K562 (cell line): ENCODE measurements at regions not wholly inside any gene's neighbourhood (a gene's known extent, or its start where the extent isn't known, plus 50 kb on each side); places are given as distances from the start of the nearest gene placed in this dataset.

ENCODE experiments used
- ATAC-seq: fragments of 200-7000 bp; cut with Tn5 transposase; 3 replicates; pipeline ENCODE4 v1.9.1; 2020; ENCODE audit warnings: moderate library complexity
- BruUV-seq: library from RNA; stranded (reverse); fragments of 400-500 nt; replicated peaks from 2 replicates; lab custom pipeline; 2021; lab: Mats Ljungman, UMichigan
- CTCF ChIA-PET: fragments of 300-600 bp; formaldehyde crosslinking; extraction: SDS; loops from one replicate; lab custom pipeline; 2021; ENCODE audit warnings: low intra/inter-chr PET ratio; lab: Yijun Ruan, JAX
- POLR2A ChIA-PET: fragments of 300-600, 350-650 bp; sonication (Branson Sonifier 250); formaldehyde crosslinking; extraction: SDS; loops from one replicate; lab custom pipeline; 2021; ENCODE audit warnings: antibody characterized with exemption, inconsistent platforms; lab: Yijun Ruan, JAX
- DNase-seq, 4 experiments: peaks; one replicate each; pipeline versions ENCODE4 v3.0.0 to v3.0.0-alpha.2; 2011 to 2018; ENCODE audit warnings: low spot score in 3 of 4, mixed read lengths in 3 of 4; ENCODE audit errors: extremely low read depth in 1 of 4
- FAIRE-seq: peaks from 2 replicates; lab custom pipeline; 2011; peaks lifted over from hg19 to GRCh38; lab: Jason Lieb, UNC
- H2AFZ ChIP-seq: 2 replicates; pipeline ENCODE4 v1.6.0; 2011; ENCODE audit warnings: low read depth, low read length, control low read depth, inconsistent platforms
- H3K27ac ChIP-seq: fragments of 200-600 bp; 3 replicates; pipeline ENCODE4 v1.8.0; 2011; ENCODE audit warnings: low read depth, mild to moderate bottlenecking, control low read depth, inconsistent platforms, low read length, moderate library complexity, mixed read lengths; ENCODE audit errors: extremely low read depth
- H3K27me3 ChIP-seq, 2 experiments: fragments of 300-600 bp in 1 of 2; 2 replicates in 1 of 2; 3 replicates in 1 of 2; pipeline versions ENCODE4 v1.6.0 to v1.8.0; 2011; ENCODE audit warnings: inconsistent platforms in 2 of 2, low read length in 2 of 2, mild to moderate bottlenecking in 1 of 2, mixed read lengths in 1 of 2, moderate library complexity in 1 of 2; ENCODE audit not compliant: control insufficient read depth in 2 of 2, insufficient read depth in 2 of 2
- H3K36me3 ChIP-seq: fragments of 300-600 bp; 3 replicates; pipeline ENCODE4 v1.8.0; 2011; ENCODE audit warnings: mild to moderate bottlenecking, low read length, inconsistent platforms; ENCODE audit not compliant: control insufficient read depth, insufficient read depth
- H3K4me1 ChIP-seq, 2 experiments: fragments of 200-600 bp in 1 of 2; replicated peaks in 1 of 2; 2 replicates in 1 of 2; 3 replicates in 1 of 2; pipeline versions ENCODE4 v1.5.1 to v1.8.0; 2011; ENCODE audit warnings: inconsistent platforms in 2 of 2, low read length in 2 of 2, mild to moderate bottlenecking in 1 of 2, mixed read lengths in 1 of 2, moderate library complexity in 1 of 2; ENCODE audit not compliant: control insufficient read depth in 2 of 2, insufficient read depth in 2 of 2
- H3K4me2 ChIP-seq: 2 replicates; pipeline ENCODE4 v1.6.1; 2011; ENCODE audit warnings: low read length, control low read depth, inconsistent platforms, mixed read lengths; ENCODE audit not compliant: insufficient read depth
- H3K4me3 ChIP-seq: fragments of 200-600 bp; sonication (generic), shearing (Covaris generic); 2 replicates; pipeline ENCODE4 v1.5.1; 2016; ENCODE audit warnings: control low read depth, inconsistent platforms
- H3K79me2 ChIP-seq: fragments of 200-600 bp; 3 replicates; pipeline ENCODE4 v1.8.0; 2011; ENCODE audit warnings: low read length, inconsistent platforms; ENCODE audit not compliant: control insufficient read depth, insufficient read depth
- H3K9ac ChIP-seq, 2 experiments: 2 replicates each; pipeline versions ENCODE4 v1.6.0 to v1.6.1; 2011; ENCODE audit warnings: low read depth in 2 of 2, low read length in 2 of 2, control low read depth in 1 of 2, inconsistent platforms in 1 of 2, mild to moderate bottlenecking in 1 of 2, mixed read lengths in 1 of 2; ENCODE audit not compliant: insufficient read depth in 1 of 2
- H3K9me1 ChIP-seq: one replicate; pipeline ENCODE4 v1.6.0; 2011; ENCODE audit warnings: inconsistent platforms, mild to moderate bottlenecking, low read length, moderate library complexity; ENCODE audit not compliant: control insufficient read depth, insufficient read depth
- H3K9me3 ChIP-seq: replicated peaks from 2 replicates; pipeline ENCODE4 v1.5.1; 2011; ENCODE audit warnings: low read depth, low read length, inconsistent platforms; ENCODE audit not compliant: control insufficient read depth, insufficient read depth
- H4K20me1 ChIP-seq: replicated peaks from 2 replicates; pipeline ENCODE4 v1.6.1; 2011; ENCODE audit warnings: low read length, inconsistent platforms, mixed read lengths; ENCODE audit not compliant: control insufficient read depth, insufficient read depth
- ARID1B ChIP-seq: fragments of 450-650 bp; IDR thresholded peaks from 2 replicates; pipeline ENCODE4 v1.6.1; 2016; ENCODE audit warnings: antibody characterized with exemption, mild to moderate bottlenecking, inconsistent platforms
- DDX20 ChIP-seq: fragments of 450-650 bp; IDR thresholded peaks from 2 replicates; pipeline ENCODE4 v1.6.1; 2016; ENCODE audit warnings: missing genetic modification characterization, low read depth, mild to moderate bottlenecking, missing compliant biosample characterization, moderate library complexity
- FOSL1 ChIP-seq: fragments of 200-800 bp; sonication (Bioruptor generic); conservative IDR thresholded peaks from 2 replicates; pipeline ENCODE4 v1.6.1; 2016; ENCODE audit warnings: missing genetic modification characterization, missing compliant biosample characterization
- FOXA3 ChIP-seq, 2 experiments: fragments of 450-650 bp in 1 of 2; sonication (generic) in 1 of 2; formaldehyde crosslinking; IDR thresholded peaks in 1 of 2; conservative IDR thresholded peaks in 1 of 2; 2 replicates each; pipeline versions ENCODE4 v1.4.0 to v1.8.0; 2020 to 2022; ENCODE audit warnings: mild to moderate bottlenecking in 2 of 2, missing genetic modification reagents in 1 of 2
- JUND ChIP-seq, 2 experiments: IDR thresholded peaks; 2 replicates in 1 of 2; 3 replicates in 1 of 2; pipeline ENCODE4 v1.6.1; 2011; ENCODE audit warnings: borderline replicate concordance in 2 of 2, low read depth in 2 of 2, low read length in 2 of 2, improper control_type of control experiment in 1 of 2, missing biosample characterization in 1 of 2, missing genetic modification characterization in 1 of 2, missing genetic modification reagents in 1 of 2
- MAFG ChIP-seq: fragments of 450-650 bp; conservative IDR thresholded peaks from 2 replicates; pipeline ENCODE4 v1.6.1; 2016; ENCODE audit warnings: missing genetic modification characterization, missing compliant biosample characterization
- NFE2 ChIP-seq: IDR thresholded peaks from 2 replicates; pipeline ENCODE4 v1.6.1; 2014; ENCODE audit warnings: antibody characterized with exemption, low read depth
- RHOXF2B ChIP-seq: fragments of 250-450 bp; sonication (Bioruptor Pico); conservative IDR thresholded peaks from 2 replicates; pipeline ENCODE4 v1.5.1; 2021
- SLC30A9 ChIP-seq: fragments of 250-450 bp; sonication (Bioruptor Pico); IDR thresholded peaks from 2 replicates; pipeline ENCODE4 v1.8.0; 2022; ENCODE audit warnings: mild to moderate bottlenecking, moderate library complexity
- SMARCE1 ChIP-seq: fragments of 450-650 bp; IDR thresholded peaks from 2 replicates; pipeline ENCODE4 v1.7.1; 2016; ENCODE audit warnings: mild to moderate bottlenecking
- ZNF79 ChIP-seq: fragments of 250-450 bp; sonication (Bioruptor Pico); IDR thresholded peaks from 2 replicates; pipeline ENCODE4 v1.4.0; 2020; ENCODE audit warnings: low read depth, mild to moderate bottlenecking, moderate library complexity
- in situ Hi-C: fragments of 300-500 bp; cut with MboI; formaldehyde crosslinking; loops from 4 replicates; pipeline ENCODE4 v1.15.0; 2018; ENCODE audit warnings: inconsistent platforms, mixed read lengths
- intact Hi-C: fragments of 100-400 bp; cut with micrococcal nuclease; formaldehyde crosslinking; loops from 2 replicates; pipeline ENCODE4 v1.14.2; 2022
- TF ChIP-seq, protein P1 (sequence below): fragments of 250-450 bp; sonication (Bioruptor Pico); IDR thresholded peaks from 2 replicates; pipeline ENCODE4 v1.5.1; 2021; ENCODE audit warnings: mild to moderate bottlenecking
- TF ChIP-seq, protein P2 (sequence below): sonication (generic); formaldehyde crosslinking; IDR thresholded peaks from 2 replicates; pipeline ENCODE4 v1.8.0; 2022; ENCODE audit warnings: mild to moderate bottlenecking, missing genetic modification reagents
- TF ChIP-seq, protein P3 (sequence below): fragments of 250-450 bp; sonication (Bioruptor Pico); IDR thresholded peaks from 2 replicates; pipeline ENCODE4 v1.8.0; 2022; ENCODE audit warnings: moderate library complexity, mild to moderate bottlenecking, inconsistent platforms
- TF ChIP-seq, protein P4 (sequence below), 2 experiments: fragments of 450-650 bp in 1 of 2; sonication (generic) in 1 of 2; formaldehyde crosslinking in 1 of 2; IDR thresholded peaks in 1 of 2; conservative IDR thresholded peaks in 1 of 2; 2 replicates each; pipeline versions ENCODE4 v1.6.1 to v1.8.1; 2016 to 2023; ENCODE audit warnings: mild to moderate bottlenecking in 2 of 2, moderate library complexity in 2 of 2, inconsistent platforms in 1 of 2, missing genetic modification reagents in 1 of 2

DNA sequence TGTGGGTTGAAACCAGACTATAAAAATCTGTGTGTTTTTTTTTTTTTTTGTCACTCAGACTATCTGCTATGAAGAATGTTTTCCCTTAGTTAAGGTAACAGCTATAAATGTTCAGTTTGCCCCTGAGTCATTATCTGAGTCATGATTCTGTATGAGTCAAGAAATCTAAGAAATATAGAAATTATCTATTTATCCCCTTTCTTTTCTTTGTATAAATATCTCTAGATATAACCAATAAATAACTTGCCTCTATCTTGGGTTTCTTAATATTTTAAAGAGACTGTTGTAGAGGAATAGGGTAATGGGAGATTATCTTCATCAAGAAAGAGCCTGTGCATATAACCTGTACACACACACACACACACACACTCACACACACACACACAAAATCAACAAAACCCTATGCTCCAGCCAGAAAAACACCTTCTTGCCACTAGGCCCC, 161.7 kb upstream of the EEA1 start:
- CTCF ChIA-PET: no interaction called here
- H3K4me1 ChIP-seq: peaks cover 0 to 27% of the 10 kb centered on the region in 2 experiments; a peak in 4 of 5 replicates
- BruUV-seq: no TSS peak
- POLR2A ChIA-PET: no interaction called here
- no peaks in the 10 kb centered on the region for H3K27me3 ChIP-seq
- no peak for FAIRE-seq
- peak overlapping the region; percentile 75; the same call in 1 of the 3 replicates for H3K27ac ChIP-seq
- no peak overlapping the region for H3K9ac ChIP-seq
- H3K36me3 ChIP-seq: no peaks in the 10 kb centered on the region
- TF ChIP-seq FOXA3 (CRISPR knock-in tag; conservative IDR thresholded peaks at IDR 0.05 in 1 of 2, IDR thresholded peaks at IDR 0.05 in 1 of 2): 0 out of 4 replicates have a peak, but pooled peaks of 1 of the 2 experiments have one; percentile 16
- TF ChIP-seq FOSL1 (tag): peak; percentile 93
- TF ChIP-seq, protein P1, sequence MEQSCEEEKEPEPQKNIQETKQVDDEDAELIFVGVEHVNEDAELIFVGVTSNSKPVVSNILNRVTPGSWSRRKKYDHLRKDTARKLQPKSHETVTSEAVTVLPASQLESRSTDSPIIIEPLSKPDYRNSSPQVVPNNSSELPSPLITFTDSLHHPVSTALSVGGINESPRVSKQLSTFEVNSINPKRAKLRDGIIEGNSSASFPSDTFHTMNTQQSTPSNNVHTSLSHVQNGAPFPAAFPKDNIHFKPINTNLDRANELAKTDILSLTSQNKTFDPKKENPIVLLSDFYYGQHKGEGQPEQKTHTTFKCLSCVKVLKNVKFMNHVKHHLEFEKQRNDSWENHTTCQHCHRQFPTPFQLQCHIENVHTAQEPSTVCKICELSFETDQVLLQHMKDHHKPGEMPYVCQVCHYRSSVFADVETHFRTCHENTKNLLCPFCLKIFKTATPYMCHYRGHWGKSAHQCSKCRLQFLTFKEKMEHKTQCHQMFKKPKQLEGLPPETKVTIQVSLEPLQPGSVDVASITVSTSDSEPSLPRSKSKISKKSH (CRISPR knock-in tag): no peak
- TF ChIP-seq RHOXF2B: no peak
- TF ChIP-seq ARID1B: peak; percentile 37
- TF ChIP-seq DDX20 (tag): no peak
- TF ChIP-seq, protein P2, sequence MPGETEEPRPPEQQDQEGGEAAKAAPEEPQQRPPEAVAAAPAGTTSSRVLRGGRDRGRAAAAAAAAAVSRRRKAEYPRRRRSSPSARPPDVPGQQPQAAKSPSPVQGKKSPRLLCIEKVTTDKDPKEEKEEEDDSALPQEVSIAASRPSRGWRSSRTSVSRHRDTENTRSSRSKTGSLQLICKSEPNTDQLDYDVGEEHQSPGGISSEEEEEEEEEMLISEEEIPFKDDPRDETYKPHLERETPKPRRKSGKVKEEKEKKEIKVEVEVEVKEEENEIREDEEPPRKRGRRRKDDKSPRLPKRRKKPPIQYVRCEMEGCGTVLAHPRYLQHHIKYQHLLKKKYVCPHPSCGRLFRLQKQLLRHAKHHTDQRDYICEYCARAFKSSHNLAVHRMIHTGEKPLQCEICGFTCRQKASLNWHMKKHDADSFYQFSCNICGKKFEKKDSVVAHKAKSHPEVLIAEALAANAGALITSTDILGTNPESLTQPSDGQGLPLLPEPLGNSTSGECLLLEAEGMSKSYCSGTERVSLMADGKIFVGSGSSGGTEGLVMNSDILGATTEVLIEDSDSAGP: no peak
- TF ChIP-seq ZNF79 (CRISPR knock-in tag): no peak
- TF ChIP-seq, protein P3, sequence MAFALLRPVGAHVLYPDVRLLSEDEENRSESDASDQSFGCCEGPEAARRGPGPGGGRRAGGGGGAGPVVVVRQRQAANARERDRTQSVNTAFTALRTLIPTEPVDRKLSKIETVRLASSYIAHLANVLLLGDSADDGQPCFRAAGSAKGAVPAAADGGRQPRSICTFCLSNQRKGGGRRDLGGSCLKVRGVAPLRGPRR: no peak
- TF ChIP-seq, protein P4, sequence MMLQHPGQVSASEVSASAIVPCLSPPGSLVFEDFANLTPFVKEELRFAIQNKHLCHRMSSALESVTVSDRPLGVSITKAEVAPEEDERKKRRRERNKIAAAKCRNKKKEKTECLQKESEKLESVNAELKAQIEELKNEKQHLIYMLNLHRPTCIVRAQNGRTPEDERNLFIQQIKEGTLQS (IDR thresholded peaks at IDR 0.05): peak; percentile 57
- TF ChIP-seq, protein P4 (CRISPR knock-in tag; conservative IDR thresholded peaks at IDR 0.05): no peak
- TF ChIP-seq MAFG (tag): 0 out of 2 replicates have a peak, but pooled peaks have one; percentile 12
- TF ChIP-seq JUND (IDR thresholded peaks at IDR 0.05; ENCODE audit: borderline replicate concordance, low read depth, low read length): peak; percentile 22; the same call in 1 of the 2 replicates
- no peak for TF ChIP-seq JUND (tag; IDR thresholded peaks at IDR 0.05; ENCODE audit: borderline replicate concordance, low read depth, low read length)
- peak; percentile 45; the same call in 1 of the 2 replicates for TF ChIP-seq SMARCE1
- TF ChIP-seq SLC30A9 (CRISPR knock-in tag): no peak
- TF ChIP-seq NFE2: peak; percentile 40
- DNase-seq: no peak
- H3K4me2 ChIP-seq: no peak overlapping the region
- no peak for ATAC-seq
- no peak overlapping the region for H2AFZ ChIP-seq
- in situ Hi-C loops: no loop called here
- H4K20me1 ChIP-seq: no peaks in the 10 kb centered on the region
- intact Hi-C loops: no loop called here
- no peaks in the 10 kb centered on the region; the same call in 1 of the 2 replicates for H3K9me3 ChIP-seq
- no peaks in the 10 kb centered on the region for H3K79me2 ChIP-seq
- no peaks in the 10 kb centered on the region for H3K9me1 ChIP-seq
- H3K4me3 ChIP-seq: no peak overlapping the region
